H1 (cell line): ENCODE measurements at regions not wholly inside any gene's neighbourhood (a gene's known extent, or its start where the extent isn't known, plus 50 kb on each side); places are given as distances from the start of the nearest gene placed in this dataset.

ENCODE experiments used
- CTCF ChIA-PET: fragments of 300-600 bp; sonication (Branson Sonifier 250); formaldehyde crosslinking; loops from one replicate; lab custom pipeline; 2021; ENCODE audit not compliant: partially characterized antibody; lab: Charles Lee
- POLR2A ChIA-PET: fragments of 300-600 bp; sonication (Branson Sonifier 250); formaldehyde crosslinking; loops from one replicate; lab custom pipeline; 2021; ENCODE audit warnings: inconsistent platforms; ENCODE audit not compliant: partially characterized antibody; lab: Charles Lee
- DNase-seq, 2 experiments: peaks; one replicate each; pipeline versions ENCODE4 v3.0.0 to v3.0.0-alpha.2; 2010 to 2022; ENCODE audit warnings: low spot score in 2 of 2, low read depth in 1 of 2, mixed read lengths in 1 of 2
- FAIRE-seq: peaks from 2 replicates; lab custom pipeline; 2011; peaks lifted over from hg19 to GRCh38; lab: Jason Lieb, UNC
- H2AFZ ChIP-seq: 2 replicates; pipeline ENCODE4 v1.8.1; 2012; ENCODE audit warnings: low read length, inconsistent platforms
- H2AK5ac ChIP-seq: 2 replicates; pipeline ENCODE4 v1.6.1; 2013; ENCODE audit warnings: low read depth, low read length
- H2BK120ac ChIP-seq: replicated peaks from 2 replicates; pipeline ENCODE3; 2013; ENCODE audit warnings: low read depth, low read length, inconsistent platforms
- H2BK12ac ChIP-seq: 2 replicates; pipeline ENCODE4 v1.6.1; 2013; ENCODE audit warnings: low read depth, low read length
- H2BK15ac ChIP-seq: 2 replicates; pipeline ENCODE4 v1.6.1; 2013; ENCODE audit warnings: low read length
- H2BK20ac ChIP-seq: 2 replicates; pipeline ENCODE4 v1.6.1; 2013; ENCODE audit warnings: low read length
- H2BK5ac ChIP-seq: 2 replicates; pipeline ENCODE4 v1.6.1; 2013; ENCODE audit warnings: low read depth, low read length
- H3K14ac ChIP-seq: 2 replicates; pipeline ENCODE4 v1.6.1; 2013; ENCODE audit warnings: inconsistent platforms; ENCODE audit not compliant: insufficient read length
- H3K18ac ChIP-seq: 2 replicates; pipeline ENCODE4 v1.6.1; 2013; ENCODE audit warnings: low read length; ENCODE audit errors: extremely low read depth
- H3K23ac ChIP-seq: 2 replicates; pipeline ENCODE4 v1.6.1; 2013; ENCODE audit warnings: inconsistent platforms; ENCODE audit not compliant: insufficient read length
- H3K23me2 ChIP-seq: 2 replicates; pipeline ENCODE4 v1.6.1; 2013; ENCODE audit warnings: low read depth, low read length
- H3K27ac ChIP-seq: 2 replicates; pipeline ENCODE4 v1.6.1; 2011; ENCODE audit warnings: low read depth, low read length, inconsistent platforms
- H3K27me3 ChIP-seq, 4 experiments: replicated peaks in 1 of 4; 1 replicate in 1 of 4; 2 replicates in 3 of 4; pipeline versions ENCODE4 v1.6.1 to v1.8.1; 2011 to 2013; ENCODE audit warnings: low read length in 3 of 4, mild to moderate bottlenecking in 3 of 4, inconsistent platforms in 2 of 4, mixed read lengths in 2 of 4, moderate library complexity in 1 of 4; ENCODE audit not compliant: control insufficient read depth in 3 of 4, insufficient read depth in 3 of 4; ENCODE audit errors: extremely low read depth in 1 of 4
- H3K36me3 ChIP-seq, 4 experiments: 2 replicates each; pipeline versions ENCODE4 v1.6.1 to v1.8.1; 2011 to 2013; ENCODE audit warnings: mild to moderate bottlenecking in 4 of 4, low read length in 3 of 4, moderate library complexity in 2 of 4, control low read depth in 1 of 4, inconsistent platforms in 1 of 4; ENCODE audit not compliant: insufficient read depth in 4 of 4, control insufficient read depth in 2 of 4
- H3K4ac ChIP-seq: replicated peaks from 2 replicates; pipeline ENCODE3; 2013; ENCODE audit warnings: low read length, low read depth, mixed read lengths, inconsistent platforms; ENCODE audit not compliant: insufficient read length
- H3K4me1 ChIP-seq, 4 experiments: replicated peaks in 1 of 4; 1 replicate in 1 of 4; 2 replicates in 3 of 4; pipeline versions ENCODE4 v1.6.1 to v1.8.1; 2011 to 2013; ENCODE audit warnings: low read length in 3 of 4, inconsistent platforms in 2 of 4, mixed read lengths in 1 of 4; ENCODE audit not compliant: insufficient read depth in 4 of 4, control insufficient read depth in 3 of 4
- H3K4me2 ChIP-seq, 2 experiments: 2 replicates each; pipeline versions ENCODE4 v1.6.1 to v1.8.1; 2011 to 2013; ENCODE audit warnings: low read depth in 2 of 2, low read length in 2 of 2, control low read depth in 1 of 2, inconsistent platforms in 1 of 2, mild to moderate bottlenecking in 1 of 2; ENCODE audit not compliant: insufficient read depth in 1 of 2
- H3K4me3 ChIP-seq, 4 experiments: fragments of 200-600, 300-600 bp in 1 of 4; sonication (generic), shearing (Covaris generic), sonication (Bioruptor Twin) in 1 of 4; 2 replicates each; pipeline versions ENCODE4 v1.5.1 to v1.8.1; 2011 to 2016; ENCODE audit warnings: low read length in 4 of 4, low read depth in 3 of 4, control low read depth in 2 of 4, inconsistent platforms in 2 of 4, mild to moderate bottlenecking in 2 of 4, mixed read lengths in 1 of 4, moderate library complexity in 1 of 4; ENCODE audit not compliant: insufficient read depth in 2 of 4; ENCODE audit errors: extremely low read depth in 1 of 4
- H3K56ac ChIP-seq: replicated peaks from 2 replicates; pipeline ENCODE3; 2013; ENCODE audit warnings: low read depth, mild to moderate bottlenecking, mixed read lengths, low read length, inconsistent platforms; ENCODE audit not compliant: insufficient read length
- H3K79me1 ChIP-seq: 2 replicates; pipeline ENCODE4 v1.6.1; 2013; ENCODE audit warnings: low read depth, low read length, control low read depth
- H3K79me2 ChIP-seq, 2 experiments: 2 replicates each; pipeline versions ENCODE4 v1.6.1 to v1.8.1; 2012 to 2013; ENCODE audit warnings: low read length in 2 of 2, mild to moderate bottlenecking in 2 of 2, inconsistent platforms in 1 of 2; ENCODE audit not compliant: insufficient read depth in 2 of 2, control insufficient read depth in 1 of 2
- H3K9ac ChIP-seq, 4 experiments: replicated peaks in 1 of 4; 1 replicate in 1 of 4; 2 replicates in 3 of 4; pipeline versions ENCODE4 v1.6.1 to v1.8.1; 2011 to 2013; ENCODE audit warnings: low read depth in 3 of 4, low read length in 3 of 4, control low read depth in 2 of 4, mild to moderate bottlenecking in 2 of 4, moderate library complexity in 2 of 4, inconsistent platforms in 1 of 4; ENCODE audit errors: extremely low read depth in 1 of 4
- H3K9me3 ChIP-seq, 2 experiments: 2 replicates each; pipeline versions ENCODE4 v1.6.1 to v1.8.1; 2012 to 2013; ENCODE audit warnings: mild to moderate bottlenecking in 2 of 2, moderate library complexity in 2 of 2, control low read depth in 1 of 2, inconsistent platforms in 1 of 2, low read depth in 1 of 2, low read length in 1 of 2, mixed read lengths in 1 of 2; ENCODE audit not compliant: insufficient read depth in 2 of 2
- H4K20me1 ChIP-seq, 2 experiments: replicated peaks in 1 of 2; 2 replicates each; pipeline versions ENCODE3 to v1.8.1; 2011 to 2013; ENCODE audit warnings: inconsistent platforms in 2 of 2, low read length in 2 of 2, mild to moderate bottlenecking in 1 of 2; ENCODE audit not compliant: insufficient read depth in 2 of 2, control insufficient read depth in 1 of 2
- H4K5ac ChIP-seq: 2 replicates; pipeline ENCODE4 v1.6.1; 2013; ENCODE audit warnings: low read length, low read depth, mixed read lengths, inconsistent platforms; ENCODE audit not compliant: insufficient read length
- H4K8ac ChIP-seq: 2 replicates; pipeline ENCODE4 v1.8.0; 2013; ENCODE audit warnings: mild to moderate bottlenecking, moderate library complexity, low read length, inconsistent platforms; ENCODE audit not compliant: insufficient read depth; ENCODE audit errors: extremely low read depth
- H4K91ac ChIP-seq: replicated peaks from 2 replicates; pipeline ENCODE3; 2013; ENCODE audit warnings: low read length, mixed read lengths, inconsistent platforms; ENCODE audit not compliant: insufficient read length
- BRCA1 ChIP-seq: IDR thresholded peaks from 2 replicates; pipeline ENCODE4 v1.6.1; 2012; ENCODE audit warnings: low read depth, low read length, improper control_type of control experiment
- KDM4A ChIP-seq: IDR thresholded peaks from one replicate; pipeline ENCODE4 v1.7.1; 2012; ENCODE audit warnings: low read depth, mild to moderate bottlenecking, moderate library complexity, low read length, inconsistent platforms; ENCODE audit not compliant: severe bottlenecking
- RXRA ChIP-seq: IDR thresholded peaks from 2 replicates; pipeline ENCODE4 v1.6.1; 2011; ENCODE audit warnings: low read depth, mild to moderate bottlenecking, low read length, moderate library complexity; ENCODE audit not compliant: insufficient read depth
- SIRT6 ChIP-seq: IDR thresholded peaks from one replicate; pipeline ENCODE4 v1.7.1; 2012; ENCODE audit warnings: low read length, inconsistent platforms
- SP2 ChIP-seq: IDR thresholded peaks from 2 replicates; pipeline ENCODE4 v1.6.1; 2012; ENCODE audit warnings: mild to moderate bottlenecking, low read length, inconsistent platforms
- SUZ12 ChIP-seq: fragments of 200-600 bp; sonication (generic); IDR thresholded peaks from 2 replicates; pipeline ENCODE4 v1.6.1; 2012; ENCODE audit warnings: mild to moderate bottlenecking, inconsistent platforms, low read length, moderate library complexity, mixed read lengths
- TAF7 ChIP-seq: optimal IDR thresholded peaks from 2 replicates; pipeline ENCODE3; 2011; ENCODE audit warnings: low read depth, mild to moderate bottlenecking, inconsistent platforms, low read length, moderate library complexity, borderline replicate concordance
- TCF12 ChIP-seq: IDR thresholded peaks from 2 replicates; pipeline ENCODE4 v1.6.1; 2011; ENCODE audit warnings: low read depth, mild to moderate bottlenecking, low read length
- WGBS, 2 experiments: shearing (Covaris generic) in 1 of 2; methylation state at CpG; one replicate each; pipeline versions ENCODE4 v1.1.6 to v1.1.7; 2013 to 2015; ENCODE audit warnings: low lambda C conversion rate in 2 of 2, mixed read lengths in 2 of 2, inconsistent platforms in 1 of 2, low coverage in 1 of 2, missing lambda C conversion rate in 1 of 2; ENCODE audit not compliant: insufficient replicate concordance in 2 of 2, insufficient coverage in 1 of 2, insufficient read length in 1 of 2; ENCODE audit errors: extremely low coverage in 1 of 2, missing lambda C conversion rate in 1 of 2; 5-methylcytosine and 5-hydroxymethylcytosine counted together

- Histone ChIP-seq H3K56ac (no peak overlapping the region), H3K23ac (no peak overlapping the region), H3K14ac (no peak overlapping the region), H2BK120ac (no peak overlapping the region), H2BK12ac (no peak overlapping the region), H3K79me2 (no peaks in the 10 kb centered on the region), H4K8ac (no peak overlapping the region), H3K36me3 (no peaks in the 10 kb centered on the region), H3K9ac (peak overlapping the region in 1 of 4 experiments; percentile 43; a peak in 1 of 7 replicates), H3K23me2 (no peaks in the 10 kb centered on the region; the same call in 1 of the 2 replicates), H2BK15ac (peak overlapping the region; percentile 84; the same call in 1 of the 2 replicates), H3K4me2 (no peak overlapping the region), H2BK20ac (no peak overlapping the region), H3K4me1 (no peaks in the 10 kb centered on the region; a peak in 1 of 7 replicates), H4K5ac (no peak overlapping the region), H3K4ac (no peak overlapping the region), H3K18ac (no peak overlapping the region), H2AFZ (peak overlapping the region; percentile 90; the same call in 1 of the 2 replicates), H4K20me1 (no peaks in the 10 kb centered on the region), H3K4me3 (no peak overlapping the region), H3K79me1 (no peaks in the 10 kb centered on the region), H2BK5ac (no peak overlapping the region), H3K27me3 (no peaks in the 10 kb centered on the region), H3K27ac (no peak overlapping the region), H2AK5ac (no peak overlapping the region), H3K9me3 (no peaks in the 10 kb centered on the region), H4K91ac (no peak overlapping the region)
- ChIA-PET POLR2A (no interaction called here), CTCF (no interaction called here)
- DNase-seq (no peak), FAIRE-seq (no peak)
- 95% methylated on average over 4 of the region's 4 CpGs; no CpG with 5 or more reads in 1 of the 2 experiments for WGBS, 2 experiments
- TF ChIP-seq TCF12 (no peak), BRCA1 (no peak), SIRT6 (no peak), TAF7 (no peak), RXRA (no peak), SP2 (no peak), SUZ12 (no peak), KDM4A (no peak)
Observed at GRCh38 chr1:163656095-163656759, 334.5 kb downstream of the NUF2 start.
